ENCODE measurements at regions not wholly inside any gene's neighbourhood (a gene's known extent, or its start where the extent isn't known, plus 50 kb on each side); places are given as distances from the start of the nearest gene placed in this dataset.

DNA sequence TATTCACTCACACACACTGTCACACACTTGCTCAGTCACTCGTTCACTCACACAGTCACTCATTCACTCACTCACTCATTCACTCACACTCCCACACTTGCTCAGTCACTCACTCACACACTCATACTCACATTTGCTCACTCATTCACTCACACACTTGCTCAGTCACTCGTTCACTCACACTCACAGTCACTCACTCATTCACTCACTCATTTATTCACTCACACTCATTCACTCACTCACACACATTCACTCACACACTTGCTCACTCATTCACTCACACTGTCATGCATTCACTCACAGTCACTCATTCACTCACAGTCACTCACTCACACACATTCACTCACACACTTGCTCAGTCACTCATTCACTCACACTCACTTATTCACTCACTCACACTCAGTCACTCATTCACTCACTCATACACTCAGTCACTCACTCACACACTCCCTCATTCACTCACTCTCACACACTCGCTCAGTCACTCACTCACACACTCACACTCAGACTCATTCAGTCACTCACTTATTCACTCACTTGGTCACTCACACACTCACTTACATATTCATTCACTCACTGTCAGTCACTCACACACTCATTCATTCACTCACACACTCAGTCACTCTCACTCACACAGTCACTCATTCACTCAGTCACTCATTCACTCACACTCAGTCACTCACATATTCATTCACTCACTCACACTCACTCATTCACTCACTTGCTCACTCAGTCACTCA, 167.0 kb upstream of the C1orf174 start:
- Histone ChIP-seq H3K4me1 (no peaks in the 10 kb centered on the region), H3K4me3 (no peak overlapping the region), H3K27ac (no peak overlapping the region), H3K36me3 (no peaks in the 10 kb centered on the region), H3K9me3 (no peaks in the 10 kb centered on the region), H3K27me3 (no peaks in the 10 kb centered on the region)
- TF ChIP-seq POLR2A (IDR thresholded peaks at IDR 0.05) = no peak
- TF ChIP-seq, protein P1, sequence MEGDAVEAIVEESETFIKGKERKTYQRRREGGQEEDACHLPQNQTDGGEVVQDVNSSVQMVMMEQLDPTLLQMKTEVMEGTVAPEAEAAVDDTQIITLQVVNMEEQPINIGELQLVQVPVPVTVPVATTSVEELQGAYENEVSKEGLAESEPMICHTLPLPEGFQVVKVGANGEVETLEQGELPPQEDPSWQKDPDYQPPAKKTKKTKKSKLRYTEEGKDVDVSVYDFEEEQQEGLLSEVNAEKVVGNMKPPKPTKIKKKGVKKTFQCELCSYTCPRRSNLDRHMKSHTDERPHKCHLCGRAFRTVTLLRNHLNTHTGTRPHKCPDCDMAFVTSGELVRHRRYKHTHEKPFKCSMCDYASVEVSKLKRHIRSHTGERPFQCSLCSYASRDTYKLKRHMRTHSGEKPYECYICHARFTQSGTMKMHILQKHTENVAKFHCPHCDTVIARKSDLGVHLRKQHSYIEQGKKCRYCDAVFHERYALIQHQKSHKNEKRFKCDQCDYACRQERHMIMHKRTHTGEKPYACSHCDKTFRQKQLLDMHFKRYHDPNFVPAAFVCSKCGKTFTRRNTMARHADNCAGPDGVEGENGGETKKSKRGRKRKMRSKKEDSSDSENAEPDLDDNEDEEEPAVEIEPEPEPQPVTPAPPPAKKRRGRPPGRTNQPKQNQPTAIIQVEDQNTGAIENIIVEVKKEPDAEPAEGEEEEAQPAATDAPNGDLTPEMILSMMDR (IDR thresholded peaks at IDR 0.05) = no peak
- intact Hi-C loops (cut with DNase I; ENCODE audit: low total_unique reads) = no loop called here
- no peak for DNase-seq

DNA sequence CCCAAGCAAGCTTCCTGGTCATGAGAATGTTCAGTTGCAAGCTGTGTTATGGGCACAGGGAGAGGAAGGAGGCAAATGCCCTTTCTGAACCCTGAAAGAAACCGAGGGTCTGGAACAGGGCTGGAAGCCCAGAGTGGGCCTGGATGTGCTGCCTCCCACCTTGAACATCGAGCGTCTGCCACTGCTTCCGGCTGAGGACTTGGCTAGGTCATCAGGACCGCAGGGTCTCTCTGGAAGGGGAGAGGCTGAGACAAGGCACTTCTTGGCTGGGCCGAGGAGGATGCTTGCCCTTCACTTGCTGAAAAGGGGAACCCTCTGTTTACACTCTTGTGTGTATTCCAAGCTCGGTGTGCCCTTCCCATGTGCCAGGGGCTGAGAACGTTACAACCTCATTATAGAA, 168.0 kb upstream of the C1orf174 start:
- Histone ChIP-seq H3K4me1 (no peaks in the 10 kb centered on the region), H3K27ac (no peak overlapping the region), H3K4me3 (no peak overlapping the region), H3K9me3 (no peaks in the 10 kb centered on the region), H3K27me3 (no peaks in the 10 kb centered on the region), H3K36me3 (no peaks in the 10 kb centered on the region)
- TF ChIP-seq POLR2A (IDR thresholded peaks at IDR 0.05) = no peak
- TF ChIP-seq, protein P1 (IDR thresholded peaks at IDR 0.05) = no peak
- no peak for DNase-seq
- intact Hi-C loops (cut with DNase I; ENCODE audit: low total_unique reads) = no loop called here

DNA sequence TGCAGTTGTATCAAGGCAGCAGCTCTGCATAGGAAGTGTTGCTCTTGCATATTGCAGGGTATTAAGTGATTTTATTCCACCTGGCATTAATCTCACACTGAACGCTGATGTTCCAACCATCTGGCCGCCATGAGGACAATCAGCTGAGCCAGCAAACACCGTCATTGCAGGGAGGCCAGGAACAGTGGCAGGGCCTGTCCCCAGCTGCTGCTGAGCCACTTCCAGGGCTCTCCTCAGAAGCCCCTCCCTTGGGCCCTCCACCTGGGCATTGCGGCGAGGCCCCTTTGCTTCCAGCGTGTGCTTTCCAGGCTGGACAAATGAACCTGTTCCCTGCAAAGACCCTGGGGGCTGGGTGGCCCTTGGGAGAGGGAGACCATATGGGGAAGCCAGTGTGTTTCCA, 171.6 kb upstream of the C1orf174 start:
- H3K4me1 ChIP-seq = no peaks in the 10 kb centered on the region
- no peak overlapping the region for H3K27ac ChIP-seq
- H3K27me3 ChIP-seq = no peaks in the 10 kb centered on the region
- H3K4me3 ChIP-seq = no peak overlapping the region
- H3K9me3 ChIP-seq = no peaks in the 10 kb centered on the region
- no peak for DNase-seq
- intact Hi-C loops (cut with DNase I; ENCODE audit: low total_unique reads) = no loop called here
- H3K36me3 ChIP-seq = no peaks in the 10 kb centered on the region
- TF ChIP-seq POLR2A (IDR thresholded peaks at IDR 0.05) = no peak
- TF ChIP-seq, protein P1 (IDR thresholded peaks at IDR 0.05) = no peak

DNA sequence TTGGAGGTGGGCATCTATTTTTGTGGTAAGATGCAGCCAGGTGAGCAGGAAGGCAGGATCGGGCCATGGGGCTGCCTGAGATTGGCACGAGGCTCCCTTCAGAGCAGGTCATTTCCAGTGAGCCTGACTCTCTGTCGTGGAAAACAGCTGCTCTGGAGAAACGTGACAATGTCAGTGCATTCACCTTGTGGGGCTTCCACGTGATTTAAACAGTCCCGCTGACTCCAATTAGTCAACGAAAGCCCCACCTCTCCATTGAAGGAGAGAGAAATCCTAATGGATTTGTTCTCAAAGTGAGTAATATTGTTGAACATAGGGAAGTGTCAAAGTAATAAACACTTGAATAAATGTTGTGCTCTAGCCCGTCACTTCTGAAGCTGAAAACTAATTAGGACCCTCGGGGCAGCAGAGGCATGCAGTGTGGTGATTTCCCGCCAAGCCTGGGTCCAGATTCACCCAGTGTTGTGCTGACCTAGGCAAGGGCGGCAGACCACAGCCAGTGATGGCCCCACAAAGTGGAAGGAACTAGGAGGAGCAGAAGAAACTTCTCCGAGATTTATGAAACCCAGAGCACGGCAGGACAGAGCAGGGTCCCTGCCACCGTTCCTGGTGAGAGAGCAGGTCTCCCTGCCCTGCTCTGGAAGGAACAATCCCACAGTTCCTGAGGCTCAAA, 172.5 kb upstream of the C1orf174 start:
- no peak for TF ChIP-seq POLR2A (IDR thresholded peaks at IDR 0.05)
- TF ChIP-seq, protein P1 (IDR thresholded peaks at IDR 0.05) = no peak
- Histone ChIP-seq H3K4me3 (no peak overlapping the region), H3K36me3 (no peaks in the 10 kb centered on the region), H3K9me3 (no peaks in the 10 kb centered on the region), H3K27me3 (no peaks in the 10 kb centered on the region), H3K27ac (no peak overlapping the region), H3K4me1 (no peaks in the 10 kb centered on the region)
- intact Hi-C loops (cut with DNase I; ENCODE audit: low total_unique reads) = no loop called here
- DNase-seq = no peak

DNA sequence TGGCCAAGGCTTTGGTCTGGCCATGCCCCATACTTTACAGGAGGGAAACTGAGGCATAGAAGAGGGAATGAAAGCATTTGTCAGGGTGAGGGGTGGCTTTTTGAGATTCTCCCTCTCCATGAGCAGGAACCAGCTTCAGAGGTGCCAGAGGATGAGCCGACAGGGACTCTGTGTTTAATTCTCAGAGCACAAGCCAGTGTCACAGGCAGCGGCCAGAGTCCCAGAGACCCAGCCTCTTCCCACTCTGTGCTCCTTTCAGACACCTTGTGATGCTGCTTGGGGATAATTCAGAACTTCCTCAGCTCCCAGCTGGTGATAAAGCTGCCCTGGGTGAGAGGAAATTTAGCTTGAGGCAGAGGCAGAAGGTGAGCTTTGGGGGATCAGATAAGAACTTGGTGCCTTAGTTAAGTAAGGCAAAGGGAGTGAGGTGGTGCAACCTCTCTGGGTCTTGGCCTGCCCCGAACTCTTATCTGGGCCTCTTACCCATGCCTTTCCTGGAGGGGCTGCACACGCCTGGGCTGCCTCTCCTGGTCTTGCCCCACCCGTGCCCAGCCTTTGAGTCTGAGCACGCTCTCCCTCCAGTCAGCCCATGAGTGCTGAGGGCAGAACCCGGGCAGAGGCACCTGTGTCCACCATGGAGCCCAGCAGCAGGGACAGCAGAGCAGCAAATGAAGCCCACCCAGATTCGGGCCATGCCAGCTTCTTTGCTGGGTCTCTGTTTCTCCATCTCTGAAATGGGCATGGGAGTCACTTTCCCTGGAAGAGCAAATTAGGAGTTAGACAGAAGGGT, 175.6 kb upstream of the C1orf174 start:
- Histone ChIP-seq H3K36me3 (no peaks in the 10 kb centered on the region), H3K27me3 (no peaks in the 10 kb centered on the region), H3K4me1 (no peaks in the 10 kb centered on the region), H3K4me3 (no peak overlapping the region), H3K27ac (no peak overlapping the region), H3K9me3 (no peaks in the 10 kb centered on the region)
- DNase-seq = no peak
- intact Hi-C loops (cut with DNase I; ENCODE audit: low total_unique reads) = no loop called here
- TF ChIP-seq POLR2A (IDR thresholded peaks at IDR 0.05) = no peak
- TF ChIP-seq, protein P1 (IDR thresholded peaks at IDR 0.05) = no peak
